ENCODE measurements at regions not wholly inside any gene's neighbourhood (a gene's known extent, or its start where the extent isn't known, plus 50 kb on each side); places are given as distances from the start of the nearest gene placed in this dataset.
A peak's percentile ranks its signal among the peaks of the same experiment; 100 is the strongest.
"Not testable (repeated sequence)": the region's sequence is repeated elsewhere in the genome, so short reads cannot be mapped to it uniquely, and the experiment has no call there.

GRCh38 chr2:58794916-58795315, 553.8 kb upstream of the FANCL start:
- DNase-seq (ENCODE audit: low read depth, low spot score) = no peak

- no peak for DNase-seq (ENCODE audit: low read depth, low spot score)
These were observed 553.0 kb upstream of the FANCL start for GRCh38 chr2:58794103-58794502.

GRCh38 chr2:58788402-58788801, 547.3 kb upstream of the FANCL start:
- no peak for DNase-seq (ENCODE audit: low read depth, low spot score)

- no peak for DNase-seq (ENCODE audit: low read depth, low spot score)
These were observed 529.7 kb upstream of the FANCL start for GRCh38 chr2:58770846-58771245.

- no peak for DNase-seq (ENCODE audit: low read depth, low spot score)
These were observed 528.7 kb upstream of the FANCL start for GRCh38 chr2:58769864-58770234.

GRCh38 chr2:58769111-58769863, 528.2 kb upstream of the FANCL start:
- DNase-seq (ENCODE audit: low read depth, low spot score) = no peak

- DNase-seq (ENCODE audit: low read depth, low spot score) = no peak
These were observed 527.6 kb upstream of the FANCL start for GRCh38 chr2:58768715-58769080.

- DNase-seq (ENCODE audit: low read depth, low spot score) = no peak
These were observed 526.9 kb upstream of the FANCL start for GRCh38 chr2:58767828-58768714.

GRCh38 chr2:58764338-58765104, 523.4 kb upstream of the FANCL start:
- no peak for DNase-seq (ENCODE audit: low read depth, low spot score)

- DNase-seq (ENCODE audit: low read depth, low spot score) = peak; percentile 20
These were observed 521.2 kb upstream of the FANCL start for GRCh38 chr2:58762176-58762781.

GRCh38 chr2:58757971-58758370, 516.8 kb upstream of the FANCL start:
- DNase-seq (ENCODE audit: low read depth, low spot score) = no peak

GRCh38 chr2:58756336-58756735, 515.2 kb upstream of the FANCL start:
- no peak for DNase-seq (ENCODE audit: low read depth, low spot score)

GRCh38 chr2:58752507-58752906, 511.4 kb upstream of the FANCL start:
- DNase-seq (ENCODE audit: low read depth, low spot score) = not testable (repeated sequence)

- not testable (repeated sequence) for DNase-seq (ENCODE audit: low read depth, low spot score)
These were observed 510.6 kb upstream of the FANCL start for GRCh38 chr2:58751676-58752075.

- DNase-seq (ENCODE audit: low read depth, low spot score) = no peak
These were observed 507.9 kb upstream of the FANCL start for GRCh38 chr2:58749041-58749440.

GRCh38 chr2:58745334-58745733, 504.2 kb upstream of the FANCL start:
- DNase-seq (ENCODE audit: low read depth, low spot score) = not testable (repeated sequence)

GRCh38 chr2:58740426-58740825, 499.3 kb upstream of the FANCL start:
- DNase-seq (ENCODE audit: low read depth, low spot score) = no peak

- no peak for DNase-seq (ENCODE audit: low read depth, low spot score)
These were observed 497.9 kb upstream of the FANCL start for GRCh38 chr2:58739033-58739432.

- DNase-seq (ENCODE audit: low read depth, low spot score) = no peak
These were observed 493.2 kb upstream of the FANCL start for GRCh38 chr2:58734365-58734764.

- no peak for DNase-seq (ENCODE audit: low read depth, low spot score)
These were observed 491.9 kb upstream of the FANCL start for GRCh38 chr2:58732999-58733398.

GRCh38 chr2:58731488-58731869, 490.4 kb upstream of the FANCL start:
- DNase-seq (ENCODE audit: low read depth, low spot score) = no peak

All from smooth muscle cell of the brain vasculature (primary cell).